A673 (cell line): ENCODE measurements at regions not wholly inside any gene's neighbourhood (a gene's known extent, or its start where the extent isn't known, plus 50 kb on each side); places are given as distances from the start of the nearest gene placed in this dataset.

Source experiments
- BruUV-seq: library from RNA; stranded (reverse); fragments of 400-500 nt; replicated peaks from 2 replicates; lab custom pipeline; 2021; lab: Mats Ljungman, UMichigan
- CTCF ChIA-PET: fragments of 300-600 bp; sonication (Branson Sonifier 250); formaldehyde crosslinking; loops from one replicate; lab custom pipeline; 2022; ENCODE audit warnings: antibody characterized with exemption; lab: Charles Lee
- POLR2A ChIA-PET: fragments of 300-600 bp; sonication (Branson Sonifier 250); formaldehyde crosslinking; loops from one replicate; lab custom pipeline; 2022; ENCODE audit warnings: antibody characterized with exemption; ENCODE audit not compliant: low non-redundant PET; lab: Charles Lee
- DNase-seq: peaks from one replicate; pipeline ENCODE4 v3.0.0-alpha.2; 2015; ENCODE audit warnings: low spot score
- H3K27ac ChIP-seq: fragments of 200-600 bp; sonication (generic); 2 replicates; pipeline ENCODE4 v1.5.1; 2016; ENCODE audit warnings: mixed run types, low read depth, mild to moderate bottlenecking, mixed read lengths, antibody characterized with exemption, low read length; ENCODE audit not compliant: poor library complexity, severe bottlenecking
- H3K27me3 ChIP-seq: fragments of 200-600 bp; sonication (generic); replicated peaks from 2 replicates; pipeline ENCODE4 v1.6.1; 2017; ENCODE audit warnings: mixed run types, low read depth, mild to moderate bottlenecking, mixed read lengths, antibody characterized with exemption, low read length; ENCODE audit not compliant: insufficient read depth, poor library complexity
- H3K36me3 ChIP-seq: fragments of 200-600 bp; sonication (generic); 2 replicates; pipeline ENCODE4 v1.6.1; 2016; ENCODE audit warnings: mixed run types, mild to moderate bottlenecking, mixed read lengths, antibody characterized with exemption, low read length; ENCODE audit not compliant: insufficient read depth, poor library complexity, severe bottlenecking
- H3K4me1 ChIP-seq: fragments of 200-600 bp; sonication (generic); 2 replicates; pipeline ENCODE4 v1.6.1; 2017; ENCODE audit warnings: mixed run types, mild to moderate bottlenecking, mixed read lengths, antibody characterized with exemption, low read length; ENCODE audit not compliant: insufficient read depth, poor library complexity, severe bottlenecking
- H3K4me3 ChIP-seq: fragments of 200-600 bp; sonication (generic); 2 replicates; pipeline ENCODE4 v1.5.1; 2016; ENCODE audit warnings: low read depth, mixed run types, mild to moderate bottlenecking, mixed read lengths, low read length; ENCODE audit not compliant: poor library complexity, severe bottlenecking
- H3K9me3 ChIP-seq: fragments of 200-600 bp; sonication (generic); 2 replicates; pipeline ENCODE4 v1.6.1; 2016; ENCODE audit warnings: mixed run types, low read depth, mild to moderate bottlenecking, mixed read lengths, antibody characterized with exemption, low read length; ENCODE audit not compliant: poor library complexity, severe bottlenecking
- EZH2 ChIP-seq: fragments of 200-600 bp; sonication (generic); IDR thresholded peaks from 2 replicates; pipeline ENCODE4 v1.6.1; 2017; ENCODE audit warnings: borderline replicate concordance, low read depth, mild to moderate bottlenecking, mixed read lengths, antibody characterized with exemption, low read length; ENCODE audit not compliant: poor library complexity, severe bottlenecking
- intact Hi-C: fragments of 100-400 bp; cut with micrococcal nuclease; formaldehyde crosslinking; loops from one replicate; pipeline ENCODE4 v1.10.0; 2022; ENCODE audit not compliant: unreplicated experiment
- TF ChIP-seq, protein P1 (sequence below): fragments of 300-800, 200-600 bp; sonication (generic); conservative IDR thresholded peaks from 2 replicates; pipeline ENCODE4 v1.5.1; 2017; ENCODE audit warnings: low read depth, mild to moderate bottlenecking, antibody characterized with exemption, low read length, moderate library complexity, mixed read lengths

- no peak overlapping the region for H3K4me3 ChIP-seq
- BruUV-seq = no TSS peak
- no peaks in the 10 kb centered on the region for H3K9me3 ChIP-seq
- TF ChIP-seq EZH2 = no peak
- TF ChIP-seq, protein P1, sequence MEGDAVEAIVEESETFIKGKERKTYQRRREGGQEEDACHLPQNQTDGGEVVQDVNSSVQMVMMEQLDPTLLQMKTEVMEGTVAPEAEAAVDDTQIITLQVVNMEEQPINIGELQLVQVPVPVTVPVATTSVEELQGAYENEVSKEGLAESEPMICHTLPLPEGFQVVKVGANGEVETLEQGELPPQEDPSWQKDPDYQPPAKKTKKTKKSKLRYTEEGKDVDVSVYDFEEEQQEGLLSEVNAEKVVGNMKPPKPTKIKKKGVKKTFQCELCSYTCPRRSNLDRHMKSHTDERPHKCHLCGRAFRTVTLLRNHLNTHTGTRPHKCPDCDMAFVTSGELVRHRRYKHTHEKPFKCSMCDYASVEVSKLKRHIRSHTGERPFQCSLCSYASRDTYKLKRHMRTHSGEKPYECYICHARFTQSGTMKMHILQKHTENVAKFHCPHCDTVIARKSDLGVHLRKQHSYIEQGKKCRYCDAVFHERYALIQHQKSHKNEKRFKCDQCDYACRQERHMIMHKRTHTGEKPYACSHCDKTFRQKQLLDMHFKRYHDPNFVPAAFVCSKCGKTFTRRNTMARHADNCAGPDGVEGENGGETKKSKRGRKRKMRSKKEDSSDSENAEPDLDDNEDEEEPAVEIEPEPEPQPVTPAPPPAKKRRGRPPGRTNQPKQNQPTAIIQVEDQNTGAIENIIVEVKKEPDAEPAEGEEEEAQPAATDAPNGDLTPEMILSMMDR = no peak
- H3K4me1 ChIP-seq = no peaks in the 10 kb centered on the region
- H3K27me3 ChIP-seq = no peaks in the 10 kb centered on the region
- DNase-seq = no peak
- intact Hi-C loops = no loop called here
- POLR2A ChIA-PET = no interaction called here
- no peak overlapping the region for H3K27ac ChIP-seq
- CTCF ChIA-PET = no interaction called here
- H3K36me3 ChIP-seq = no peaks in the 10 kb centered on the region
Observed at GRCh38 chr1:165988817-165989216, 161.4 kb downstream of the UCK2 start.

DNA sequence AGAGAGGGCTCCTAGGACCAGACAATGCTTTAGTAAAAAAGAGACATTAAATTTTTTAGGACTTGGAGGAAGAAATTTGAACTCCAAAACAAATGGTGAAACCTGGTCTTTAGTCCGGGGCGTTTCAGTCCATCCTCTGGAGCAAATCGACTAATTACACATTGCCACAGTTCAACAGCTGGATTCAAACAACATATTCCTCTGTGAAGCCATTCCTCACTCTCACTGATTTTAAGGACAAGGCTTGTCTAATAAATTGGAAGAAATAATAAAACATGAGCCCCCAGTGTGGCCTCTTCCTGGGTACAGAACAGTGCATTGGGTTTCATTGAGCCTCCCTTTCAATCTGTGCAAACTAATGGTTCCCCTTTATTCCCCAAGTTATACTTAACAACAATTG, 165.1 kb downstream of the UCK2 start:
- Histone ChIP-seq H3K9me3 (no peaks in the 10 kb centered on the region), H3K4me1 (no peaks in the 10 kb centered on the region), H3K4me3 (no peak overlapping the region), H3K27ac (no peak overlapping the region), H3K36me3 (no peaks in the 10 kb centered on the region), H3K27me3 (no peaks in the 10 kb centered on the region)
- intact Hi-C loops = no loop called here
- DNase-seq = no peak
- TF ChIP-seq EZH2 = no peak
- TF ChIP-seq, protein P1 = no peak
- CTCF ChIA-PET = no interaction called here
- POLR2A ChIA-PET = no interaction called here
- BruUV-seq = no TSS peak

DNA sequence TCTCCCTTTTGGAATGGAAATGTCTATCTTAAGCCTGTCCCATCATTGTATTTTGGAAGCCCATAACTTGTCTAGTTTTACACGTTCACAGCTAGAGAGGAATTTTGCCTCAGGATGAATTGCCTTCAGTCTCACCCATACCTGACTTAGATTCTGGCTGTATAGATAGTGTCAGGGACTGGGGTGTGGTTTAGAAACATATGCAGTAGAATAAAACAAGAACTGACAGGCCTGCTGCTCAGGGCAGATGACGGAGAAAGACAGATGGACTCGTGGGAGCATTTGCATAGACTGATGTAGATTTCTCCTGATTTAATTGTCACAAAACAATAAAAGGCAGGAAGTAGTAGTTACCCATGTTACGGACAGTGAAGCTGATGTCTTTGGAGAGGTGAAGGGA, 166.7 kb downstream of the UCK2 start:
- Histone ChIP-seq H3K9me3 (no peaks in the 10 kb centered on the region), H3K27me3 (no peaks in the 10 kb centered on the region), H3K4me1 (no peaks in the 10 kb centered on the region), H3K4me3 (no peak overlapping the region), H3K36me3 (no peaks in the 10 kb centered on the region), H3K27ac (no peak overlapping the region)
- intact Hi-C loops = no loop called here
- TF ChIP-seq EZH2 = no peak
- TF ChIP-seq, protein P1 = no peak
- no peak for DNase-seq
- no TSS peak for BruUV-seq
- ChIA-PET CTCF (no interaction called here), POLR2A (no interaction called here)
